Lower leg skin (tissue), 3 donors: ENCODE measurements at regions not wholly inside any gene's neighbourhood (a gene's known extent, or its start where the extent isn't known, plus 50 kb on each side); places are given as distances from the start of the nearest gene placed in this dataset.

ENCODE experiments used
- CTCF ChIP-seq, 3 donors: fragments of 450-650 bp; IDR thresholded peaks; one replicate each; pipeline ENCODE4 v1.5.1; 2016; ENCODE audit warnings: antibody characterized with exemption in 3 of 3, mild to moderate bottlenecking in 3 of 3, moderate library complexity in 2 of 3
- POLR2A ChIP-seq, 2 donors: fragments of 450-650 bp; IDR thresholded peaks; one replicate each; pipeline ENCODE4 v1.6.1; 2016 to 2017; ENCODE audit warnings: antibody characterized with exemption in 2 of 2, mild to moderate bottlenecking in 1 of 2, moderate library complexity in 1 of 2

DNA sequence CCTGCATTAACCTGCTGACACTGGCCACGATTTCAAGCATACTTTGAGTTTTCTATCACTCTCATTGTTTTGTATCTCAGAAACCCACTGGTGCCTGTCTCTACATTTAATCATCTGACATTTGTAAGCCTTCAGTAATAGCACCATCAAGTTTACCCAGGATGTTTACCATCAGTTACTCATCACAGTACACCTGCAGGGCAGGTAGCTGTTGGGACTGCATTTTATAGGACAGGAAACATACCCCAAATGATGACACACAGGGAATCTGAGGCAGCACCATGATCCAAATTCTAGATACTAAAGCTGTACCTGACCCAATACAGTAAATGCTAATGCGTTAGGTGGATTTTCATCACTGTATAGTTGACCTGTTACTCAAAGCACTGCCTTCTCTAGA, 114.2 kb downstream of the FEM1C start:
- TF ChIP-seq CTCF (IDR thresholded peaks at IDR 0.05) (no peak), POLR2A (IDR thresholded peaks at IDR 0.05) (no peak)
